ENCODE measurements at regions not wholly inside any gene's neighbourhood (a gene's known extent, or its start where the extent isn't known, plus 50 kb on each side); places are given as distances from the start of the nearest gene placed in this dataset.

DNA sequence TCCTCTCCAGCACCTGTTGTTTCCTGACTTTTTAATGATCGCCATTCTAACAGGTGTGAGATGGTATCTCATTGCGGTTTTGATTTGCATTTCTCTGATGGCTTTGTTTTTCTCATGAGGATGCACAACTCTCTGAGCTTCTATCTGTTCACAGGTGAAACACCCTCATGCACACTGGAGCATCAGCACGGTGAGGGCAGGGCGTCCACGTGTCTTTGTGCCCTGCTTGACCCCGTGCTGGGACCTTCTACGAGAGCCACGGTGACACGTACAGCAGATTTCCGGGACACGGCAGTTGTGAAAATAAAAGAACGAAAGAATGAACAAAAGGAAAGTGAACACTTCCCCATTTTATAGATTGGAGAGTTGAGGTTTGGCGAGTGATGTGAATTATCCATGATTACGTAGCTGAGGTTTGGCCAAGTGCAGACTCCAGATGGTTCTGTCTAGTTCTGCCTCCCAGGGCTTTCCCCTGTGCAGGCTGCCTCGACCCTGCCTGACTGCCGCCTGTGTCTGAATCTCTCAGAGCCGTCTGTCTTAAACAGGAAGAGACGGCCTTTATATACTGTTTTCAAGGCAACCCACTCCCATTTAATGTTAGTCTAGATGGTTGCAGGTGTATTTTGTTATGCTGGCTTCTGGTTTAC is 67.8 kb upstream of the SORBS2 start:
- Histone ChIP-seq H3K9ac (ENCODE audit: low read length in 2 of 2) (no peak overlapping the region), H3K4me1 (ENCODE audit: control insufficient read depth, insufficient read depth, low read length) (no peaks in the 10 kb centered on the region), H3K27ac (ENCODE audit: low read length) (no peak overlapping the region), H3K9me3 (ENCODE audit: control insufficient read depth in 2 of 2, low read length in 2 of 2) (no peaks in the 10 kb centered on the region), H3K27me3 (ENCODE audit: control insufficient read depth in 1 of 2, insufficient read depth in 2 of 2, low read length in 2 of 2) (no peaks in the 10 kb centered on the region), H3K4me3 (ENCODE audit: low read length in 2 of 2) (no peak overlapping the region), H3K36me3 (ENCODE audit: control insufficient read depth in 2 of 2, insufficient read depth in 2 of 2, low read length in 2 of 2) (no peaks in the 10 kb centered on the region)

DNA sequence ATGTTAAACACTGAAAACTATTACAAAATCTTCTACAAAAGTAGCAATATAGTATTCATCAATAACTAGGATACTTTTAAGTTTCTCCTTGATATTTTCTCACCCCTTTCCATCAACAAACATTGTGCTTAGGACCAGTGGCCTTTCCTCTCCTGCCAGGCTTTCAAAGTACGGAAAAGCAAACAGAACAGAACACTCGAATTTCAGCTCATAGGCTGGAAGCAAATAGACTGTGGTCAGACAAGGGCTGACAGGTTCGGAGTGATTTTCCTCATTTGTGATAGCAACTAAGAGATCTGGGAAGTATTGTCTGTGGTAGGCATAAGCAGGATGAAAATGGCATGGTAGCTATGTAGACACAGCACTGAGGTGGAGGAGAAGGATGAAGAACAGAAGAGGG is 68.6 kb upstream of the SORBS2 start:
- no peak overlapping the region for H3K27ac ChIP-seq (ENCODE audit: low read length)
- no peaks in the 10 kb centered on the region for H3K4me1 ChIP-seq (ENCODE audit: control insufficient read depth, insufficient read depth, low read length)
- H3K9me3 ChIP-seq (ENCODE audit: control insufficient read depth in 2 of 2, low read length in 2 of 2) = no peaks in the 10 kb centered on the region
- no peak overlapping the region for H3K9ac ChIP-seq (ENCODE audit: low read length in 2 of 2)
- no peaks in the 10 kb centered on the region for H3K36me3 ChIP-seq (ENCODE audit: control insufficient read depth in 2 of 2, insufficient read depth in 2 of 2, low read length in 2 of 2)
- H3K4me3 ChIP-seq (ENCODE audit: low read length in 2 of 2) = no peak overlapping the region
- H3K27me3 ChIP-seq (ENCODE audit: control insufficient read depth in 1 of 2, insufficient read depth in 2 of 2, low read length in 2 of 2) = no peaks in the 10 kb centered on the region

DNA sequence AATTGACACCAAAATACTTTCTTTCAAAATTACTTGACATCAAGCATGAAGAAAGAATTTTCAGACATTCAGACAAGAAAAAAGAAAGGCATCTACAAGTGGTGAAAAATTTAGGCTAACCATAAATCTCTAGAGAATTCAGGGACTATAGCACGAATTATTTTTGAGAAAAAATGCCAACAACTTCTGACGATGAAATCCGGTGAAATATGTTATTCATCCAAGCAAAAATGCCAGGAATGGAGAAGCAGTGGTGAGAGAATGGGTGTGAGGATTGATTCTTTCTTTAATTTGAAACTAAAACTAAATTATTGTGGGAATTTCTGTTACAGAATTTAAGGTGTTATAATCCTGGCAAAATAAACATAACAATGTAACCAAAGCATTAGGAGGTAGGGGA is 69.4 kb upstream of the SORBS2 start:
- Histone ChIP-seq H3K27ac (ENCODE audit: low read length) (no peak overlapping the region), H3K27me3 (ENCODE audit: control insufficient read depth in 1 of 2, insufficient read depth in 2 of 2, low read length in 2 of 2) (no peaks in the 10 kb centered on the region)

DNA sequence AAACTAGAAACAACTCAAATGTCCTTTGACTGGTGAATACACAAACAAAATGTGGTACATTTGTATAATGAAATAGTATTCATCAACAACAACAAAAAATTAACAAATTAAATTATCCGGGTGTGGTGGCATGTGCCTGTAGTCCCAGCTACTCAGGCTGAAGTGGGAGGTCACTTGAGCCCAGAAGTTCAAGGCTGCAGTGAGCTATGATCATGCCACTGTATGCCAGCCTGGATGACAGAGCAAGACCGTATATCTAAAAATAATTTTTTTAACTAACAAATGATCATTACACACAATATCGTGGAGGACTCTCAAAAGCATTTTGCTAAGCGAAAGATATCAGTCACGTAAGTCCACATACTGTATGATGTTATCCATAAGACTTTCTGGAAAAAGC is 71.6 kb upstream of the SORBS2 start:
- Histone ChIP-seq H3K9me3 (ENCODE audit: control insufficient read depth in 2 of 2, low read length in 2 of 2) (peaks cover 0 to 6% of the 10 kb centered on the region in 2 donors), H3K27me3 (ENCODE audit: control insufficient read depth in 1 of 2, insufficient read depth in 2 of 2, low read length in 2 of 2) (no peaks in the 10 kb centered on the region), H3K27ac (ENCODE audit: low read length) (no peak overlapping the region), H3K4me3 (ENCODE audit: low read length in 2 of 2) (no peak overlapping the region), H3K9ac (ENCODE audit: low read length in 2 of 2) (no peak overlapping the region), H3K36me3 (ENCODE audit: control insufficient read depth in 2 of 2, insufficient read depth in 2 of 2, low read length in 2 of 2) (no peaks in the 10 kb centered on the region), H3K4me1 (ENCODE audit: control insufficient read depth, insufficient read depth, low read length) (no peaks in the 10 kb centered on the region)

More for the DNA sequence above, 69.4 kb upstream of the SORBS2 start:
- Histone ChIP-seq H3K4me1 (ENCODE audit: control insufficient read depth, insufficient read depth, low read length) (no peaks in the 10 kb centered on the region), H3K36me3 (ENCODE audit: control insufficient read depth in 2 of 2, insufficient read depth in 2 of 2, low read length in 2 of 2) (no peaks in the 10 kb centered on the region), H3K9me3 (ENCODE audit: control insufficient read depth in 2 of 2, low read length in 2 of 2) (no peaks in the 10 kb centered on the region), H3K4me3 (ENCODE audit: low read length in 2 of 2) (no peak overlapping the region), H3K9ac (ENCODE audit: low read length in 2 of 2) (no peak overlapping the region)

DNA sequence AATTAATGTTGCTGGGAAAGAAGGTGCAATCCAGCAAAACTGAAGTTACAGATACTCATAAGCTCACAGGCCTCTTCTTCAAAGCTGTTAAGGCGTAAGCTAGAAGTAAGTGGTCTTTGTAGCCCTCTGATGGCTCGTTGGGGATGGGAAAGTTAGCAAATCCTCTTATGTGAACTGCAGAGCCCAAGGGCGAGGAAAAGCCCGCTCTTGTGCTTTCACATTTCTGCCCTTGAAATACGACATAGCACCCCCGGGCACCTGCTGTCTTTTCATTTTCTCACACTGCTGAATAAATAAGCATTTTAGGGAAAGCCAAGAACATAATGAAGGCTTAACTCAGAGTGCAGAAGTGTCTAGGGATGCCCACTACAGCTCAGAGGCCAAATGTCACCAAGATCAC is 73.1 kb upstream of the SORBS2 start:
- Histone ChIP-seq H3K9ac (ENCODE audit: low read length in 2 of 2) (no peak overlapping the region), H3K27ac (ENCODE audit: low read length) (no peak overlapping the region), H3K9me3 (ENCODE audit: control insufficient read depth in 2 of 2, low read length in 2 of 2) (peaks cover 0 to 7% of the 10 kb centered on the region in 2 donors), H3K4me1 (ENCODE audit: control insufficient read depth, insufficient read depth, low read length) (no peaks in the 10 kb centered on the region), H3K4me3 (ENCODE audit: low read length in 2 of 2) (no peak overlapping the region), H3K27me3 (ENCODE audit: control insufficient read depth in 1 of 2, insufficient read depth in 2 of 2, low read length in 2 of 2) (no peaks in the 10 kb centered on the region), H3K36me3 (ENCODE audit: control insufficient read depth in 2 of 2, insufficient read depth in 2 of 2, low read length in 2 of 2) (no peaks in the 10 kb centered on the region)

DNA sequence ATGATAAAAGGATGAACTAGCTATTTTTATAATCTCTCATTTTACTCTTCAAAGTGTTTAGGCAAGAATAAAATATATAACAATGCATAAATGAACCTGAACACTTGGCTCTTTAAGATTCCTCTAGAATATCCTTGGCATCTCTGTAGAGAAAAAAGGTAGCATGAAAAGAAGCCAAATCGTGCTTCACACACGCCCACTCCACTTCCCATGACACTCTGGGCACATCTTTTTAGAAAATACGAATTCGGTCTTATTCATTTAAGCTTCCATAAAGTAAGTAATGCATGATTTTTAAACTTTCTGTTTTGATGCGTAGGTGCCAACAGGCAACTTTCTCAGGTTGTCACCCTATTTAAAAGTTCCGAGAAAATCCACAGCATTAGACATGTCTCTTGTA is 73.6 kb upstream of the SORBS2 start:
- Histone ChIP-seq H3K9me3 (ENCODE audit: control insufficient read depth in 2 of 2, low read length in 2 of 2) (peaks cover 0 to 7% of the 10 kb centered on the region in 2 donors), H3K27me3 (ENCODE audit: control insufficient read depth in 1 of 2, insufficient read depth in 2 of 2, low read length in 2 of 2) (no peaks in the 10 kb centered on the region), H3K4me3 (ENCODE audit: low read length in 2 of 2) (no peak overlapping the region), H3K27ac (ENCODE audit: low read length) (no peak overlapping the region), H3K36me3 (ENCODE audit: control insufficient read depth in 2 of 2, insufficient read depth in 2 of 2, low read length in 2 of 2) (no peaks in the 10 kb centered on the region), H3K9ac (ENCODE audit: low read length in 2 of 2) (no peak overlapping the region), H3K4me1 (ENCODE audit: control insufficient read depth, insufficient read depth, low read length) (peaks cover 3% of the 10 kb centered on the region)

DNA sequence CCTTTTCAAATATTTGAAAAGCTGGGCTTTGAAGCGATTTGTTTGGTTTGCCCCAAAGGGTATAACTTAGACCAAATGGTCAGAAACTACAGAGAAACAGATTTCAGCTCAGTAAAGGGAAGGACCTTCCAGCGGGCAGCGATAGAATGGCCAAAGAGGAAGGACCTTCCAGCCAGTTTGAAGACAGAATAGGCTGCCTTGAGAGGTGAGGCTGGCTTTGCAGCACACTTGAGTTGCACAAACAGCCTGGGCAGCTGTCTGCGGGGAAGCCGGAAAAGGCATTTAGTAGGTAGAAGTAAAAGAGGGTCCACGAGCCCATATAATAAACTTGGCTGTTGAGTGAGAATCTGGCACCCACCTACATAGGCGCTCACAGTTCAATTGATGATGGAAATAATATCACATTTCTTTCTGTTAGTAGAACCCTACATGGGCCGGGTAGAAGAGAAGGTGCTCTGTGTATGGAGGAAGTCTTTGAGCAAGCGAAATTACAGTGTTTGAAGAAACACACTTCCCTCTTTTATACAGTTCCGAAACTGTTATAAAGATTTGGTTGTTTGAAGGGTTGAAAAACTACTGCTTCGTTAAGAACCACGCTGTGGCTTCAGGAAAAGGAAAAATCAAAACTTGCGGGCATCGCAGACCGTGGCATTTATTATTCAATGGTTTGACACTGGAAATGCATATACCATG is 75.0 kb upstream of the SORBS2 start:
- Histone ChIP-seq H3K9me3 (ENCODE audit: control insufficient read depth in 2 of 2, low read length in 2 of 2) (peaks cover 0 to 7% of the 10 kb centered on the region in 2 donors), H3K9ac (ENCODE audit: low read length in 2 of 2) (no peak overlapping the region), H3K27me3 (ENCODE audit: control insufficient read depth in 1 of 2, insufficient read depth in 2 of 2, low read length in 2 of 2) (no peaks in the 10 kb centered on the region), H3K4me1 (ENCODE audit: control insufficient read depth, insufficient read depth, low read length) (peaks cover 3% of the 10 kb centered on the region), H3K36me3 (ENCODE audit: control insufficient read depth in 2 of 2, insufficient read depth in 2 of 2, low read length in 2 of 2) (no peaks in the 10 kb centered on the region), H3K4me3 (ENCODE audit: low read length in 2 of 2) (no peak overlapping the region), H3K27ac (ENCODE audit: low read length) (no peak overlapping the region)

DNA sequence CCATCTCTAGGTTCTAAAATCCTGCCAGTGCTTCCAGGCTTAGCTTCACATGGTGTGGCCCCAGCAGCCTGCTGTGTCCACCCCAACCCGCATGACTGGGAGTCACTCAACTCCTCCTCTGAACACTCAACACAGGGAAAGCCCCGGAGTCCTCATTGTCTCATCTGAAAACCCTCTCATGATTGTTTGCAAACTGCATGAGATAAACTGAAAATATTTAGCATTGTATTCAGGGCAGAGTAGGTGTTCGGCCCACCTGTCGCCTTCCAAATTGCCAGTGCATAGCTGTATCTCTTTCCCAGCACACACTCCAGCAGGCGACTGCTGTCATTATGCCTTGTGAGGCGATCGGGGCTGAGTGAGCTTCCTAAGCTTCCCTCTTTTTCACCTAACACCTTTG is 76.7 kb upstream of the SORBS2 start:
- no peak overlapping the region for H3K9ac ChIP-seq (ENCODE audit: low read length in 2 of 2)
- H3K4me1 ChIP-seq (ENCODE audit: control insufficient read depth, insufficient read depth, low read length) = peaks cover 3% of the 10 kb centered on the region
- H3K9me3 ChIP-seq (ENCODE audit: control insufficient read depth in 2 of 2, low read length in 2 of 2) = peaks cover 0 to 7% of the 10 kb centered on the region in 2 donors
- no peak overlapping the region for H3K27ac ChIP-seq (ENCODE audit: low read length)
- H3K36me3 ChIP-seq (ENCODE audit: control insufficient read depth in 2 of 2, insufficient read depth in 2 of 2, low read length in 2 of 2) = no peaks in the 10 kb centered on the region
- H3K4me3 ChIP-seq (ENCODE audit: low read length in 2 of 2) = no peak overlapping the region
- no peaks in the 10 kb centered on the region for H3K27me3 ChIP-seq (ENCODE audit: control insufficient read depth in 1 of 2, insufficient read depth in 2 of 2, low read length in 2 of 2)

DNA sequence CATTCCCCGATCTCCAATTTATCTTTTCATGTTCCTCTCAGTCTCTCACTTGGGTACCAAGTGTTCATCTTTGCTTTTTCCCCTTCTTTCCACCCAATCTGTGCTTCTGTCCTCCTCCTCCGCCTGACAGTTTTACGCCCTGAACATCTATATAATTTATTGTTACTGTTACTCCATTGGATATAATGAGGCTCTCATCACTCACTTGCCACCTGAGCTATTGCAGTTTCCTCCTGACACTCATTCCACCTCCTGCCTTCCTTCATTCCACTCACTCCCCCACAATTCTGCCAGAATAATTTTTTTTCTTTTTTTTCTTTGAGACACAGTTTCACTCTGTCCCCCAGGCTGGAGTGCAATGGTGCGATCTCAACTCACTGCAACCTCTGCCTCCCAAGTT is 77.6 kb upstream of the SORBS2 start:
- Histone ChIP-seq H3K4me1 (ENCODE audit: control insufficient read depth, insufficient read depth, low read length) (peaks cover 3% of the 10 kb centered on the region), H3K27ac (ENCODE audit: low read length) (no peak overlapping the region), H3K36me3 (ENCODE audit: control insufficient read depth in 2 of 2, insufficient read depth in 2 of 2, low read length in 2 of 2) (no peaks in the 10 kb centered on the region), H3K27me3 (ENCODE audit: control insufficient read depth in 1 of 2, insufficient read depth in 2 of 2, low read length in 2 of 2) (no peaks in the 10 kb centered on the region), H3K4me3 (ENCODE audit: low read length in 2 of 2) (no peak overlapping the region), H3K9me3 (ENCODE audit: control insufficient read depth in 2 of 2, low read length in 2 of 2) (peaks cover 0 to 7% of the 10 kb centered on the region in 2 donors), H3K9ac (ENCODE audit: low read length in 2 of 2) (no peak overlapping the region)

DNA sequence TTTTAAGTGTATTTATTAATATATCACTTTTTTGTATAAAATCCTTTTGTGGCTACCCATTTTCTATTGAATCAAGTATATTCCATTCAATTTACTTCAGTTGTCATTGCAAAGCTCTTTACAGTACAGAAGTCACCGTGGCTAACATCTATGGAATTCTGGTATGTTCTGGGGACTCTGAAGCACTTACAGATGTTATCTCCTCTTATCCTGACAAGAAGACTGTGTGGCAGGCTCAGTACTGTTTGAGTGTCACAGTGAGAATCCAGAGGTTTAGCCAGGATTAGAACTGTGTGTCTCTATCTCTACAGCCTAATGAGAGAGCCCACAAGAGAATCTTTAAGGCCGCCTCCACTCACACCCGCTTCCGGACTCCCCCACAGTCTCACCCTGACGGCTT is 78.2 kb upstream of the SORBS2 start:
- no peaks in the 10 kb centered on the region for H3K27me3 ChIP-seq (ENCODE audit: control insufficient read depth in 1 of 2, insufficient read depth in 2 of 2, low read length in 2 of 2)
- H3K4me1 ChIP-seq (ENCODE audit: control insufficient read depth, insufficient read depth, low read length) = peaks cover 3% of the 10 kb centered on the region
- no peaks in the 10 kb centered on the region for H3K36me3 ChIP-seq (ENCODE audit: control insufficient read depth in 2 of 2, insufficient read depth in 2 of 2, low read length in 2 of 2)
- no peak overlapping the region for H3K27ac ChIP-seq (ENCODE audit: low read length)
- H3K9me3 ChIP-seq (ENCODE audit: control insufficient read depth in 2 of 2, low read length in 2 of 2) = peaks cover 0 to 7% of the 10 kb centered on the region in 2 donors
- no peak overlapping the region for H3K9ac ChIP-seq (ENCODE audit: low read length in 2 of 2)
- no peak overlapping the region for H3K4me3 ChIP-seq (ENCODE audit: low read length in 2 of 2)

DNA sequence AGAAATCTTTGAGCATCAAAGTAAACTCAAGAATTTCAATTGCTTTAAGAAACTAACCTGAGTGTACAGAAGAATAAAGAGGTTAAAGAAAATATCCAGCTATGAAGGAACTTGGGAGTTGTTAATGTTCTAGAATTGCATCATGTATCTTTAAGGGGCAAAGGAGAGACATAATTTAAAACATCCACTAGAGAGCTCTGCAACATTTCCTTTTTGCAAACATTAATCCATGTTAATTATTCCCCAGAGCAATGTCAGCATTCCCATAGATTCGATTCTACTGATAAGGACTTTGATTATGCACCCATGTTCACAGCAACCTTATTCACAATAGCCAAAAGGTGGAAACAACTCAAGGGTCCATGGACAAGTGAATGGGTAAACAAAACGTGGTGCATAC is 80.2 kb upstream of the SORBS2 start:
- Histone ChIP-seq H3K27me3 (ENCODE audit: control insufficient read depth in 1 of 2, insufficient read depth in 2 of 2, low read length in 2 of 2) (no peaks in the 10 kb centered on the region), H3K36me3 (ENCODE audit: control insufficient read depth in 2 of 2, insufficient read depth in 2 of 2, low read length in 2 of 2) (no peaks in the 10 kb centered on the region), H3K9ac (ENCODE audit: low read length in 2 of 2) (no peak overlapping the region), H3K9me3 (ENCODE audit: control insufficient read depth in 2 of 2, low read length in 2 of 2) (peaks cover 0 to 7% of the 10 kb centered on the region in 2 donors), H3K4me3 (ENCODE audit: low read length in 2 of 2) (no peak overlapping the region), H3K27ac (ENCODE audit: low read length) (no peak overlapping the region), H3K4me1 (ENCODE audit: control insufficient read depth, insufficient read depth, low read length) (peaks cover 3% of the 10 kb centered on the region)
